Astrocyte of the spinal cord (primary cell): ENCODE measurements at regions not wholly inside any gene's neighbourhood (a gene's known extent, or its start where the extent isn't known, plus 50 kb on each side); places are given as distances from the start of the nearest gene placed in this dataset.

Experiments
- DNase-seq: peaks from one replicate; pipeline ENCODE4 v3.0.0; 2011; ENCODE audit warnings: low read depth, low spot score
- H3K4me3 ChIP-seq: 2 replicates; pipeline ENCODE4 v1.5.1; 2011; ENCODE audit warnings: low read depth, mild to moderate bottlenecking, low read length, moderate library complexity
- in situ Hi-C: cut with HindIII; loops from 2 replicates; pipeline ENCODE4 v1.10.0; 2017; ENCODE audit warnings: low sequenced_read_pairs
- TF ChIP-seq, protein P1 (sequence below): IDR thresholded peaks from 2 replicates; pipeline ENCODE4 v1.5.1; 2012; ENCODE audit warnings: low read depth, mild to moderate bottlenecking, low read length, inconsistent platforms

DNA sequence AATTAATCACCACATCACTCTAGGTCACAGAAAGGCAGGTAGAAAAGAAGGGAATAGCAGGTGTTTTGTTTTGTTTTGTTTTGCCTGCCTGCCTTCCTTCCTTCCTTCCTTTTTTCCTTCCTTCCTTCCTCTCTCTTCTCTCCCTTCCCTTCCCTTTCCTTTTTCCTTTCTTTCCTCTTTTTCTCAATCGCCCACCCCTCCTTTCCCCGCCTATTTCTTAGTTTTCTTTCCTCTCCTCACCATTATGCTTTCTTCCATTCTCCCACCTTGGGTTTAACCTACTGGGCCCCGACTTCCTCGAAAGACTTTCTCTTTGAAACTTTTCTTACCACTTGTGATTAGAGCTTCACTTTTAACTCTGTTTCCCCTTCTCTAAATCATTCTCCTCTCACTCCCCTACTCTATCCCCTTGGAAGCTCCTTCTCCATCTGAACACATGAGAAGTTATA lies 231.3 kb upstream of the CD180 start:
- in situ Hi-C loops, result no loop called here
- TF ChIP-seq, protein P1, sequence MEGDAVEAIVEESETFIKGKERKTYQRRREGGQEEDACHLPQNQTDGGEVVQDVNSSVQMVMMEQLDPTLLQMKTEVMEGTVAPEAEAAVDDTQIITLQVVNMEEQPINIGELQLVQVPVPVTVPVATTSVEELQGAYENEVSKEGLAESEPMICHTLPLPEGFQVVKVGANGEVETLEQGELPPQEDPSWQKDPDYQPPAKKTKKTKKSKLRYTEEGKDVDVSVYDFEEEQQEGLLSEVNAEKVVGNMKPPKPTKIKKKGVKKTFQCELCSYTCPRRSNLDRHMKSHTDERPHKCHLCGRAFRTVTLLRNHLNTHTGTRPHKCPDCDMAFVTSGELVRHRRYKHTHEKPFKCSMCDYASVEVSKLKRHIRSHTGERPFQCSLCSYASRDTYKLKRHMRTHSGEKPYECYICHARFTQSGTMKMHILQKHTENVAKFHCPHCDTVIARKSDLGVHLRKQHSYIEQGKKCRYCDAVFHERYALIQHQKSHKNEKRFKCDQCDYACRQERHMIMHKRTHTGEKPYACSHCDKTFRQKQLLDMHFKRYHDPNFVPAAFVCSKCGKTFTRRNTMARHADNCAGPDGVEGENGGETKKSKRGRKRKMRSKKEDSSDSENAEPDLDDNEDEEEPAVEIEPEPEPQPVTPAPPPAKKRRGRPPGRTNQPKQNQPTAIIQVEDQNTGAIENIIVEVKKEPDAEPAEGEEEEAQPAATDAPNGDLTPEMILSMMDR, result no peak
- no peak for DNase-seq
- H3K4me3 ChIP-seq, result no peak overlapping the region

DNA sequence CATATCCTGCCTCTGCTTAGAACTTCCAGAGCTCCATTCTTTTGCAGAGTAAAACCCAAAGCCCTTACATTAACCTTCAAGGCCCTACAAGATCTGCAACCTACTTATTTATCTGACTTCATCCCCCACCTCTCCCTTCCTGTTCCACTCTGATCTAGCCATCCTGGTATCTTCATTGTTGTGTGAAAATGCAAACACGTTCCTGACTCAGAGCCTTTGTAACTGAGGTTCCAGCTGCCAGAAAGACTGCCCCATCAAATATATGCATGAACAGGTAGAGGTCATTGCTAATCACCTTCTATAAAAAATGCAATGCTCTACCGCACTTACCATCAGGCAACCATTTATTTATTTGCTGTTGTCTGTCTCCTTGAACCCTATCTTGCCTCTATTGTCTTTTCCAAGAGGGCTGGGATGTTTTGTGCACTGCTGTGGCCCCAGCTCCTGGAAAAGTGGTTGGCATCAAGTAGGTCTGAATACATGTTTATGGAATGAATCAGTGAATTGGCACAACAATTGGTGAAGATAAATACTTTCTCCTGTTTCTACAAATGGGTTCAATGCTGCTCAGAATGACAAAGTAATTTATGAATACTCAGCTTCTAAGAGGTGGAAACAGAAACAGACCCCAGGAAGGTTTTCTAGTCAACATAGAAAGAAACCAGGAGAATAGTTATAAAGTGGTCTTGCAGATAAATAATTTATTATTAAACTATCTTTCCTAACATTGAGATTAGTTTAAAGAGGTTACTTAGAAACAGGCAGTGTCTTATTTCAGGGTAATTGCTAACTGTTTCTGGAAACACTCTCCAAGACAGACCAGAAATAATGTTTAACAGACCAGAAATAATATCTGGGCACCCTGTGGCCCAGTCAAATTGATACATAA lies 230.6 kb upstream of the CD180 start:
- in situ Hi-C loops, result no loop called here
- DNase-seq, result no peak
- H3K4me3 ChIP-seq, result no peak overlapping the region
- TF ChIP-seq, protein P1, result no peak

DNA sequence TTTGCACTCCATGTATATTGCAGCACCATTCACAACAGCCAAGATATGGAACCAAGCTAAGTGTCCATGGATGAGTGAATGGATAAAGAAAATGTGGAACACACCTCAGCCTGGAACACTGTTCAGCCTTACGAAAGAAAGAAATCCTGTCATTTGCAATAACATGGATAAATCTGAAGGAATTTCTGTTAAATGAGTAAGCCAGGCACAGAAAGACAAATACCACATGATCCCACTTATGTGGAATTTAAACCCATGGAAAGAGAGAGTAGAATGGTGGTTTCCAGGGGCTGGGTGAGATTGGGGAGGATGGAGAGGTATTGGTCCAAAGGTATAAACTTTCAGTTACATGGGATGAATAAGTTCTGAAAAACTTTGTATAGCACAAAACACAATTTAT lies 228.9 kb upstream of the CD180 start:
- DNase-seq, result peak; percentile 29
- TF ChIP-seq, protein P1, result no peak
- no peak overlapping the region for H3K4me3 ChIP-seq
- in situ Hi-C loops, result no loop called here

DNA sequence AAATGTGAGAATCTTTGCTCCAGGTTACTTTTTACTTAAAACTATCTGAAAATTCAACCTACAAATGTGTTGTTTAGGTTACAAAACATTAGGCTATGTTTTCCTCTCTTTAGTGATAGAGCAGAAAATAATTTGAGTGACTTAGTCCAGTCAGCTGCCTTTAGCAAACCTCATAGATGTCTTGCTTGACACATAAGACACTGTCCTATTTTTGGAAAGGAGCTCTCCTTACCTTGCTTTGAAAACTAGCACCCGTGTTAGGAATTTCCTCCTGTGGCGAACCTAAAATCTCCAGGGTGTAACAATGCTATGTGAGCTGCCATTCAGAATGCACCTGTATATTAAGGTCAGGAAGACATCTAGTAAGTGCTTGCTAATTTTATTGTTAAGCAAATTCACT lies 221.2 kb upstream of the CD180 start:
- in situ Hi-C loops, result no loop called here
- TF ChIP-seq, protein P1, result no peak
- H3K4me3 ChIP-seq, result no peak overlapping the region
- DNase-seq, result no peak

DNA sequence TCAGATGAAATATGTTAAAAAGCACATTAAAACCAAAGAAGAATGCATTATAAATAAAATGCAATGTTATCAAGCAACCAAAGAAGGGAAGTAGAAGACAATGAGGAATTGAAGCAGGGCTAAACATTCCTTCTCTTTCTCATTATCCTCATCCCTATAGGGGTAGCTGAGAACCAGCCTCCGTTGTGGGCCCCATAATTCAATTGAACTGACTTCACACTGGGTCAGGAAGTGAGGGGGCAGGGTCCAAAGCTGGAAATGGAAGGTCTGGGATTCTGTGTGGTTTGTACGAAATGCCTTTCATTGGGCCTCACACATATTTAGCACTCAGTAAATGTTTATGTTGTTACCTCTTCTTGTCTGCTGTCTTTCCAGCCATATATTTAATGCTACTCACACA lies 220.4 kb upstream of the CD180 start:
- TF ChIP-seq, protein P1, result no peak
- DNase-seq, result no peak
- in situ Hi-C loops, result no loop called here
- no peak overlapping the region for H3K4me3 ChIP-seq

DNA sequence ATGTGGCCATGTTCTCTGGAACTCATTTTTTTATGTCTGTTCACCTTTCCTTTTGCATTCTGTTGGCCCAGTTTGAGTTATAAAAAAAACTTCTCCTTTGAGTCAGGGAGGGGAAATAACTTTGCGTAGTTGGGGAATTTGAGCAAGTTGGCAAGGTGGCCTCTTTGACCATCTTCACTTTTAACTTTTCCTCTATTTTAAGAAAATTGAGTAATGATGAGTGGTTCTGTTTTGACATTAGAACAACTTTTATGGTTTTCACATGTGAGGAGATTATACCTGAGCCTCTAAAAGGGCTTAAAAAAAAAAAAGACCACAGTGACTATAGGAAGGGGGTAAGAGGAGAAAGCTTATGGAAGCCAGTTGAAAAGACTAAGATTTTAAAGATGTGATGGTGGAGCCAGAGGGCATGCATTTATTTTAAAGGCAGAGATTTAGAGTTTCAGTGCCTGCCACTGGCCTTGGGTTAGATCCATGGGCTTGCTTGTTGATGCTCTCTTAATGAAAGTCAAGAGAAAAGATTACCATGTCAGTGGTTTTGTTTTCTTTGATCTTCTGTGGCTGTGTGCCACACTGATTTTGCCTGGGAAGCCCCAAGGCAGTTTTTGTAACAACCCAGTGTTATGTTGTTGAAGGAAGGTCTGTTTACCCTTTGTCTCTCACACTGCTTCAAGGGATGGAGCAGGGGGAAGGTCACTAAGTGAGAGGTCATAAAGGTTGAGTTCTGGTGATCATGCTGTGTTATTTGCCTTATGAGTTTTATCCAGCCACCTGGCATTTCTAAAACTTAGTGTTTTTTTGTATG lies 219.7 kb upstream of the CD180 start:
- in situ Hi-C loops, result no loop called here
- no peak overlapping the region for H3K4me3 ChIP-seq
- TF ChIP-seq, protein P1, result no peak
- no peak for DNase-seq
